Activated CD4-positive, alpha-beta memory T cell treated with anti-CD3 and anti-CD28 coated beads, Interleukin-2, amount 10 ng/mL, durations not matched to agents 7 days and 5 days (primary cell): ENCODE measurements at regions not wholly inside any gene's neighbourhood (a gene's known extent, or its start where the extent isn't known, plus 50 kb on each side); places are given as distances from the start of the nearest gene placed in this dataset.

Source experiments
- CTCF ChIA-PET: fragments of 350-600 bp; sonication (Branson Sonifier 250); formaldehyde crosslinking; loops from one replicate; lab custom pipeline; 2021; ENCODE audit warnings: antibody characterized with exemption, inconsistent platforms; lab: Charles Lee
- POLR2A ChIA-PET: fragments of 350-600 bp; sonication (Branson Sonifier 250); formaldehyde crosslinking; loops from one replicate; lab custom pipeline; 2021; ENCODE audit warnings: antibody characterized with exemption; lab: Charles Lee
- DNase-seq: peaks from one replicate; pipeline ENCODE4 v3.0.0-alpha.2; 2020
- H3K27ac Mint-ChIP-seq: one replicate; pipeline ENCODE4 v1.8.0; 2021; ENCODE audit warnings: mild to moderate bottlenecking, mixed read lengths
- H3K27me3 Mint-ChIP-seq: one replicate; pipeline ENCODE4 v1.8.0; 2021; ENCODE audit warnings: mixed read lengths
- H3K36me3 Mint-ChIP-seq: one replicate; pipeline ENCODE4 v1.8.0; 2021; ENCODE audit warnings: low read depth, mixed read lengths
- H3K4me1 Mint-ChIP-seq: one replicate; pipeline ENCODE4 v1.8.0; 2021; ENCODE audit warnings: mixed read lengths
- H3K4me3 Mint-ChIP-seq: one replicate; pipeline ENCODE4 v1.8.0; 2021; ENCODE audit warnings: mild to moderate bottlenecking, mixed read lengths
- H3K9me3 Mint-ChIP-seq: one replicate; pipeline ENCODE4 v1.8.0; 2021; ENCODE audit warnings: mixed read lengths

DNA sequence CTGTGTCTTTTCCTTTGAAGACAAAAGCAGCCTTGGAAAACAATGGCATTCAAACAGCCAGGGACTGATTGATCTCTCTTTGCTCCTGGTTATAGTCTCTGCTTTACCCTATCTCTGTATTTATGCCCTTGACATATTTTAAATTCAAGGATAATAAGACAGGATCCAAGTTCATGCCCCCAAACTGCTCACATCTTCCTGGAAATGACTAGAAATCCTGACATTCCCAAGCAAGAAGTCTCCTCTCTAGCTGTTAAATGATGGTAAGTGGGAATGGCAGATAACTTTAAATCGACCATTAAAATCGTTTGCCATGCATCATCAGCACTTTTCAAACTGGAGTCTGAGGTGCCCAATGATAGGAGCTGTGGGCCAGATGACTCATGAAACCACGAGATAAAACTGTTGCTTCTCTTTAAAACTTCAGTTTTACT lies 435.6 kb downstream of the FOXO1 start:
- Mint-ChIP-seq H3K4me3 (no peak overlapping the region), H3K9me3 (no peaks in the 10 kb centered on the region), H3K27ac (no peak overlapping the region), H3K4me1 (peaks cover 13% of the 10 kb centered on the region), H3K27me3 (peaks cover 2% of the 10 kb centered on the region), H3K36me3 (peaks cover 3% of the 10 kb centered on the region)
- ChIA-PET CTCF (interaction anchor here (1.1 kb wide), 1 partner anchor 547 kb away, joined by 3 read pairs; no protein-coding TSS in a partner anchor), POLR2A (interaction anchor here (2.2 kb wide), 1 partner anchor 10 kb away, joined by 8 read pairs; no protein-coding TSS in a partner anchor)
- DNase-seq, result no peak

DNA sequence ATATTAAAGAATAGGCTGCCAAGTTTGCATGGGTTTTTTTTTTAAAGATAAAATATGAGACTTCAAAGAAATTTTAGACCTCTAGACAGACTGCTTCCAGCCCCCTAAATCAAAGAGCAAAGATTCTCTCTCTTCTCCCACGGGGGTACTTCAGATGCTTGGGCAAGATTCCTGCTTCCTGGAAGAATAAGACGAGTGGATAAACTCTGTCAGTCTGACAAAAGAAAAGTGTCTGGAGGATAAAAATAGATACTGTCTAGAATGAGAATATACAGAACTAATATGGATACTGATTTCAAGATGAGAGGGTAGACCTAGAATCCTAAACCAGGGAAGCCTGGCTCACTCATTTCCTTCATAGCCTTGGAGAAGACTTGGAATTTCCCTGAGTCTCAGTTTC lies 435.1 kb downstream of the FOXO1 start:
- H3K4me3 Mint-ChIP-seq, result no peak overlapping the region
- H3K27me3 Mint-ChIP-seq, result peaks cover 2% of the 10 kb centered on the region
- no peaks in the 10 kb centered on the region for H3K9me3 Mint-ChIP-seq
- POLR2A ChIA-PET, result interaction anchor here (2.2 kb wide), 1 partner anchor 10 kb away, joined by 8 read pairs; no protein-coding TSS in a partner anchor
- DNase-seq, result no peak
- CTCF ChIA-PET, result interaction anchor here (1.1 kb wide), 1 partner anchor 546 kb away, joined by 3 read pairs; no protein-coding TSS in a partner anchor
- no peak overlapping the region for H3K27ac Mint-ChIP-seq
- H3K36me3 Mint-ChIP-seq, result peaks cover 3% of the 10 kb centered on the region
- H3K4me1 Mint-ChIP-seq, result peaks cover 13% of the 10 kb centered on the region

GRCh38 chr13:40231751-40232150 lies 434.7 kb downstream of the FOXO1 start:
- peaks cover 3% of the 10 kb centered on the region for H3K36me3 Mint-ChIP-seq
- ChIA-PET POLR2A (interaction anchor here (2.2 kb wide), 1 partner anchor 11 kb away, joined by 8 read pairs; no protein-coding TSS in a partner anchor), CTCF (interaction anchor here (1.1 kb wide), 1 partner anchor 546 kb away, joined by 3 read pairs; no protein-coding TSS in a partner anchor)

GRCh38 chr13:40232311-40233040 lies 434.0 kb downstream of the FOXO1 start:
- POLR2A ChIA-PET, result interaction anchor here (2.2 kb wide), 1 partner anchor 12 kb away, joined by 8 read pairs; no protein-coding TSS in a partner anchor
- Mint-ChIP-seq H3K4me1 (peaks cover 13% of the 10 kb centered on the region), H3K27ac (no peak overlapping the region), H3K36me3 (peaks cover 3% of the 10 kb centered on the region), H3K4me3 (no peak overlapping the region), H3K9me3 (no peaks in the 10 kb centered on the region), H3K27me3 (peaks cover 2% of the 10 kb centered on the region)
- CTCF ChIA-PET, result interaction anchor here (1.1 kb wide), 1 partner anchor 41 kb away, joined by 4 read pairs; no protein-coding TSS in a partner anchor
- DNase-seq, result no peak

More at GRCh38 chr13:40231751-40232150, 434.7 kb downstream of the FOXO1 start:
- no peak overlapping the region for H3K4me3 Mint-ChIP-seq
- DNase-seq, result no peak
- no peak overlapping the region for H3K27ac Mint-ChIP-seq
- H3K9me3 Mint-ChIP-seq, result no peaks in the 10 kb centered on the region
- peaks cover 2% of the 10 kb centered on the region for H3K27me3 Mint-ChIP-seq
- H3K4me1 Mint-ChIP-seq, result peaks cover 13% of the 10 kb centered on the region

DNA sequence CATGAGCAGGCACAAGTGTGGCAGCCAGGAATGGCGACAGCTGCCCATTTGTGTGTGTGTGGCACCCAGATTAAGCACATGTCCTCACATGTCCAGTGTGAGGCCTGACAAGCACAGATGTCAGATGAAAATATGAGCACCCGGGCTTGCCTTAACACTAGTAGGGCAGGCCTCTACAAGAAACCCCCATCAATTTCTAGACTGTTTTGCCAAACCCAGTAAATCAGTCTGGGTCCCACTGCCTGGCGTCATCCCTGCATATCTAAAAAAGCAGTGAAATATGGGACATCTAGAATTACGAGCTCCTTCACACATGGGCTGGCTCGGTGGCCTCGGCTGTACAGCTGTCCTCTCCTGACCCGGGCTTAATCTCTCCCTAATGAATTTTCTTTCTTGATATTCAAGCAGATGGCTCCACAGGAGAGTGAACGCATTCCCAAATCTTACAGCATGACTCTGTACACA lies 432.7 kb downstream of the FOXO1 start:
- peaks cover 13% of the 10 kb centered on the region for H3K4me1 Mint-ChIP-seq
- H3K27ac Mint-ChIP-seq, result no peak overlapping the region
- peaks cover 2% of the 10 kb centered on the region for H3K27me3 Mint-ChIP-seq
- POLR2A ChIA-PET, result no interaction called here
- DNase-seq, result no peak
- CTCF ChIA-PET, result no interaction called here
- H3K9me3 Mint-ChIP-seq, result no peaks in the 10 kb centered on the region
- H3K36me3 Mint-ChIP-seq, result peaks cover 3% of the 10 kb centered on the region
- H3K4me3 Mint-ChIP-seq, result no peak overlapping the region

GRCh38 chr13:40235160-40235796 lies 431.2 kb downstream of the FOXO1 start:
- no peaks in the 10 kb centered on the region for H3K36me3 Mint-ChIP-seq
- DNase-seq, result no peak
- POLR2A ChIA-PET, result no interaction called here
- CTCF ChIA-PET, result no interaction called here
- no peak overlapping the region for H3K27ac Mint-ChIP-seq
- no peaks in the 10 kb centered on the region for H3K9me3 Mint-ChIP-seq
- peaks cover 10% of the 10 kb centered on the region for H3K4me1 Mint-ChIP-seq
- no peaks in the 10 kb centered on the region for H3K27me3 Mint-ChIP-seq
- no peak overlapping the region for H3K4me3 Mint-ChIP-seq

GRCh38 chr13:40236566-40237168 lies 429.8 kb downstream of the FOXO1 start:
- ChIA-PET CTCF (no interaction called here), POLR2A (no interaction called here)
- H3K27ac Mint-ChIP-seq, result no peak overlapping the region
- H3K9me3 Mint-ChIP-seq, result no peaks in the 10 kb centered on the region
- H3K4me3 Mint-ChIP-seq, result no peak overlapping the region
- H3K4me1 Mint-ChIP-seq, result peaks cover 1% of the 10 kb centered on the region
- no peaks in the 10 kb centered on the region for H3K36me3 Mint-ChIP-seq
- DNase-seq, result no peak
- no peaks in the 10 kb centered on the region for H3K27me3 Mint-ChIP-seq

DNA sequence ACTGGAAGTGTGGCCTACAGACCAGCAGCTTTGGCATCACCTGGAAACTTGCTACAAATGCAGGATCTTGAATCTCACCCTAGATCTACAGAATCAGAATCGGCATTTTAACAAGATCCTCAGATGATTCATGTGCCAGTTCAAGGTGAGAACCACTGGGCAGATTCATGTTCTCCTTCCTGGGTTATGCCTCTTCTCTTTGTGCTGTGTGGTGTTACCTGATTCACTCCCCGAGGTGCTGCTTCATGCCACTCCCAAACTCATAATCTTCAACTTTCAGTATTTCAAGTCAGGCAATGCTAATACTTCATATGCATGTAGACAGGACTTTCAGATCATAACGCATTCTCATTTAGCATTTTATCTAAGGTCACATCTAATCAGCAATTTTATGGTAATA lies 427.7 kb downstream of the FOXO1 start:
- H3K36me3 Mint-ChIP-seq, result no peaks in the 10 kb centered on the region
- DNase-seq, result no peak
- H3K9me3 Mint-ChIP-seq, result no peaks in the 10 kb centered on the region
- no peak overlapping the region for H3K27ac Mint-ChIP-seq
- H3K27me3 Mint-ChIP-seq, result no peaks in the 10 kb centered on the region
- no peaks in the 10 kb centered on the region for H3K4me1 Mint-ChIP-seq
- no peak overlapping the region for H3K4me3 Mint-ChIP-seq
- CTCF ChIA-PET, result no interaction called here
- POLR2A ChIA-PET, result no interaction called here

- no peaks in the 10 kb centered on the region for H3K4me1 Mint-ChIP-seq
- ChIA-PET POLR2A (no interaction called here), CTCF (no interaction called here)
- H3K4me3 Mint-ChIP-seq, result no peak overlapping the region
- no peak for DNase-seq
- peaks cover 2% of the 10 kb centered on the region for H3K9me3 Mint-ChIP-seq
- no peaks in the 10 kb centered on the region for H3K36me3 Mint-ChIP-seq
- H3K27me3 Mint-ChIP-seq, result no peaks in the 10 kb centered on the region
- no peak overlapping the region for H3K27ac Mint-ChIP-seq
Measured at GRCh38 chr13:40240293-40240692, 426.1 kb downstream of the FOXO1 start.

GRCh38 chr13:40241125-40241798 lies 425.2 kb downstream of the FOXO1 start:
- Mint-ChIP-seq H3K27me3 (no peaks in the 10 kb centered on the region), H3K4me3 (no peak overlapping the region), H3K4me1 (no peaks in the 10 kb centered on the region), H3K9me3 (peaks cover 2% of the 10 kb centered on the region), H3K27ac (no peak overlapping the region), H3K36me3 (no peaks in the 10 kb centered on the region)
- ChIA-PET POLR2A (no interaction called here), CTCF (interaction anchor here (0.6 kb wide), 1 partner anchor 166 kb away, joined by 4 read pairs; no protein-coding TSS in a partner anchor)
- no peak for DNase-seq

DNA sequence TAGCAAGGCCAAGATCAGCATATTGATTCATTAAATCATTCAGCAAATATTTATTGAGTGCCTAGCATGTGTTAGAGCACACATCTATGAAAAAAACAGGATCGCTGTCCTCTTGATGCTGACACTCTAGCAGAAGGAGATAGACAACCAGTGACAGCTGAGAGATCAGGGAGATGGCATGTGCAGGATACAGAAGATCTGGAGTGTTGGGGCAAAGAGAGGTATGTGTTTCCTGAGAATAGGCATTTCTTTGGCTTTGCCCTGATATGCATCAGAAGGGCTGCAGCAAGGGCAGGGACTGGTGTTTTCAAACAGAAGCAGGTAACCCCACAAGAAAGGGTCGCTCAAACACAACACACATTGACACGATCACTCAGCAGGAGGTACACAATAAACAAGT lies 423.4 kb downstream of the FOXO1 start:
- DNase-seq, result no peak
- ChIA-PET POLR2A (no interaction called here), CTCF (no interaction called here)
- Mint-ChIP-seq H3K4me3 (no peak overlapping the region), H3K27me3 (no peaks in the 10 kb centered on the region), H3K36me3 (no peaks in the 10 kb centered on the region), H3K27ac (no peak overlapping the region), H3K4me1 (peaks cover 1% of the 10 kb centered on the region), H3K9me3 (peaks cover 6% of the 10 kb centered on the region)

DNA sequence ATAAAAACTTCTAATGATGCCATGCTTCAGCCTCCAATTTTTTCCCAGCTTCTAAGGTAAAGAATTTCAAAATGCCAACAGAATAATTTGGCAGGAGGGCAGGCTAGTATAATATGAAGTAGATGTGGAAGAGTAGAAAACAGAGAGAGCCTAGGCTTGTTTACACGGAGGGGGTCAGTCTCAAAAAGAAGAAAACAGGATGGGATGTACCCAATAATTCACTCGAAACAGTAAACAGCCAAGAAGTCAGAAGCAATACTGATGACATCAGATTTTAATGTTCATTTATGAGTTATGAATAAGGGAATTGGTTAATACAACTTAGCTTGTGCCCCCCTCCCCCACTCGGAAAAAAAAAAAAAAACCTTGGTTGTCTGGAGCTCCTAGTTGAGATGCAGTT lies 422.5 kb downstream of the FOXO1 start:
- ChIA-PET CTCF (no interaction called here), POLR2A (no interaction called here)
- peaks cover 10% of the 10 kb centered on the region for H3K9me3 Mint-ChIP-seq
- no peaks in the 10 kb centered on the region for H3K27me3 Mint-ChIP-seq
- no peak overlapping the region for H3K27ac Mint-ChIP-seq
- H3K4me1 Mint-ChIP-seq, result peaks cover 1% of the 10 kb centered on the region
- no peak overlapping the region for H3K4me3 Mint-ChIP-seq
- no peak for DNase-seq
- peaks cover 4% of the 10 kb centered on the region for H3K36me3 Mint-ChIP-seq
